ENCODE measurements at regions not wholly inside any gene's neighbourhood (a gene's known extent, or its start where the extent isn't known, plus 50 kb on each side); places are given as distances from the start of the nearest gene placed in this dataset.

- no peak for TF ChIP-seq CTCF (conservative IDR thresholded peaks at IDR 0.05)
- peaks cover 2% of the 10 kb centered on the region for H3K4me1 Mint-ChIP-seq
- H3K9me3 Mint-ChIP-seq: peaks cover 2% of the 10 kb centered on the region
- no peaks in the 10 kb centered on the region for H3K36me3 Mint-ChIP-seq (ENCODE audit: low read depth)
- no peaks in the 10 kb centered on the region for H3K27me3 Mint-ChIP-seq (ENCODE audit: low read depth)
- no peak overlapping the region for H3K27ac Mint-ChIP-seq (ENCODE audit: unreplicated experiment)
- DNase-seq (ENCODE audit: low read depth, low spot score): no peak
- no peak overlapping the region for H3K4me3 Mint-ChIP-seq
Measured at GRCh38 chr17:69918164-69918563, 156.9 kb upstream of the KCNJ16 start.

- Mint-ChIP-seq H3K27me3 (ENCODE audit: low read depth) (no peaks in the 10 kb centered on the region), H3K9me3 (peaks cover 2% of the 10 kb centered on the region), H3K27ac (ENCODE audit: unreplicated experiment) (no peak overlapping the region), H3K4me3 (no peak overlapping the region), H3K36me3 (ENCODE audit: low read depth) (no peaks in the 10 kb centered on the region), H3K4me1 (no peaks in the 10 kb centered on the region)
- no peak for TF ChIP-seq CTCF (conservative IDR thresholded peaks at IDR 0.05)
- no peak for DNase-seq (ENCODE audit: low read depth, low spot score)
Measured at GRCh38 chr17:69919789-69920188, 155.2 kb upstream of the KCNJ16 start.

GRCh38 chr17:69921046-69921445 lies 154.0 kb upstream of the KCNJ16 start:
- Mint-ChIP-seq H3K9me3 (peaks cover 2% of the 10 kb centered on the region), H3K36me3 (ENCODE audit: low read depth) (no peaks in the 10 kb centered on the region), H3K4me1 (no peaks in the 10 kb centered on the region), H3K4me3 (no peak overlapping the region), H3K27me3 (ENCODE audit: low read depth) (no peaks in the 10 kb centered on the region), H3K27ac (ENCODE audit: unreplicated experiment) (no peak overlapping the region)
- no peak for TF ChIP-seq CTCF (conservative IDR thresholded peaks at IDR 0.05)
- DNase-seq (ENCODE audit: low read depth, low spot score): no peak

GRCh38 chr17:69928611-69929010 lies 146.4 kb upstream of the KCNJ16 start:
- no peaks in the 10 kb centered on the region for H3K4me1 Mint-ChIP-seq
- peaks cover 6% of the 10 kb centered on the region for H3K9me3 Mint-ChIP-seq
- DNase-seq (ENCODE audit: low read depth, low spot score): no peak
- no peak for TF ChIP-seq CTCF (conservative IDR thresholded peaks at IDR 0.05)
- H3K27me3 Mint-ChIP-seq (ENCODE audit: low read depth): no peaks in the 10 kb centered on the region
- H3K36me3 Mint-ChIP-seq (ENCODE audit: low read depth): peaks cover 2% of the 10 kb centered on the region
- no peak overlapping the region for H3K4me3 Mint-ChIP-seq
- H3K27ac Mint-ChIP-seq (ENCODE audit: unreplicated experiment): no peak overlapping the region

- no peak overlapping the region for H3K27ac Mint-ChIP-seq (ENCODE audit: unreplicated experiment)
- no peak overlapping the region for H3K4me3 Mint-ChIP-seq
- no peaks in the 10 kb centered on the region for H3K4me1 Mint-ChIP-seq
- DNase-seq (ENCODE audit: low read depth, low spot score): no peak
- no peak for TF ChIP-seq CTCF (conservative IDR thresholded peaks at IDR 0.05)
- H3K9me3 Mint-ChIP-seq: no peaks in the 10 kb centered on the region
- no peaks in the 10 kb centered on the region for H3K36me3 Mint-ChIP-seq (ENCODE audit: low read depth)
- no peaks in the 10 kb centered on the region for H3K27me3 Mint-ChIP-seq (ENCODE audit: low read depth)
Measured at GRCh38 chr17:69936996-69937395, 138.0 kb upstream of the KCNJ16 start.

GRCh38 chr17:69943058-69943457 lies 132.0 kb upstream of the KCNJ16 start:
- no peaks in the 10 kb centered on the region for H3K9me3 Mint-ChIP-seq
- no peak overlapping the region for H3K4me3 Mint-ChIP-seq
- no peak overlapping the region for H3K27ac Mint-ChIP-seq (ENCODE audit: unreplicated experiment)
- H3K4me1 Mint-ChIP-seq: no peaks in the 10 kb centered on the region
- no peak for DNase-seq (ENCODE audit: low read depth, low spot score)
- H3K27me3 Mint-ChIP-seq (ENCODE audit: low read depth): no peaks in the 10 kb centered on the region
- no peak for TF ChIP-seq CTCF (conservative IDR thresholded peaks at IDR 0.05)
- no peaks in the 10 kb centered on the region for H3K36me3 Mint-ChIP-seq (ENCODE audit: low read depth)
